GM19463 (cell line): ENCODE measurements at regions not wholly inside any gene's neighbourhood (a gene's known extent, or its start where the extent isn't known, plus 50 kb on each side); places are given as distances from the start of the nearest gene placed in this dataset.
A peak's percentile ranks its signal among the peaks of the same experiment; 100 is the strongest.

Experiments
- ATAC-seq: cut with Tn5 transposase; IDR thresholded peaks from one replicate; pipeline ENCODE4 v1.9.1; 2021; ENCODE audit warnings: mild to moderate bottlenecking, moderate library complexity; ENCODE audit not compliant: unreplicated experiment

- peak; percentile 97 for ATAC-seq
These were observed 378.8 kb downstream of the QKI start for GRCh38 chr6:163793011-163793983.

- no peak for ATAC-seq
These were observed 375.8 kb downstream of the QKI start for GRCh38 chr6:163790266-163790840.

- no peak for ATAC-seq
These were observed 374.8 kb downstream of the QKI start for GRCh38 chr6:163789199-163789810.

- no peak for ATAC-seq
These were observed 372.6 kb downstream of the QKI start for GRCh38 chr6:163786995-163787671.

- ATAC-seq, result peak; percentile 82
These were observed 368.0 kb downstream of the QKI start for GRCh38 chr6:163782436-163783003.

- no peak for ATAC-seq
These were observed 366.5 kb downstream of the QKI start for GRCh38 chr6:163780994-163781393.

GRCh38 chr6:163779727-163780284 lies 365.3 kb downstream of the QKI start:
- ATAC-seq, result no peak

- no peak for ATAC-seq
These were observed 363.2 kb downstream of the QKI start for GRCh38 chr6:163777716-163778115.

GRCh38 chr6:163776906-163777686 lies 362.6 kb downstream of the QKI start:
- ATAC-seq, result no peak

GRCh38 chr6:163776196-163776905 lies 361.8 kb downstream of the QKI start:
- no peak for ATAC-seq

GRCh38 chr6:163775313-163775712 lies 360.8 kb downstream of the QKI start:
- ATAC-seq, result no peak

GRCh38 chr6:163774485-163774884 lies 360.0 kb downstream of the QKI start:
- no peak for ATAC-seq

GRCh38 chr6:163773646-163774045 lies 359.1 kb downstream of the QKI start:
- ATAC-seq, result no peak

- no peak for ATAC-seq
These were observed 358.2 kb downstream of the QKI start for GRCh38 chr6:163772701-163773100.

- ATAC-seq, result no peak
These were observed 356.7 kb downstream of the QKI start for GRCh38 chr6:163771180-163771579.

- no peak for ATAC-seq
These were observed 354.4 kb downstream of the QKI start for GRCh38 chr6:163768905-163769304.

GRCh38 chr6:163766936-163767335 lies 352.4 kb downstream of the QKI start:
- ATAC-seq, result no peak

GRCh38 chr6:163765335-163765734 lies 350.8 kb downstream of the QKI start:
- no peak for ATAC-seq

GRCh38 chr6:163764565-163764964 lies 350.0 kb downstream of the QKI start:
- ATAC-seq, result no peak
